ENCODE measurements at regions not wholly inside any gene's neighbourhood (a gene's known extent, or its start where the extent isn't known, plus 50 kb on each side); places are given as distances from the start of the nearest gene placed in this dataset.

GRCh38 chr7:20945451-20945850 lies 158.8 kb upstream of the SP8 start:
- no peak for DNase-seq (ENCODE audit: low read depth in 2 of 2)

- DNase-seq (ENCODE audit: low read depth in 2 of 2) = no peak
These were observed 166.2 kb upstream of the SP8 start for GRCh38 chr7:20952916-20953315.

GRCh38 chr7:20954711-20955619 lies 168.3 kb upstream of the SP8 start:
- DNase-seq (ENCODE audit: low read depth in 2 of 2) = no peak

GRCh38 chr7:20958572-20958971 lies 171.9 kb upstream of the SP8 start:
- DNase-seq (ENCODE audit: low read depth in 2 of 2) = no peak

- DNase-seq (ENCODE audit: low read depth in 2 of 2) = no peak
These were observed 172.6 kb upstream of the SP8 start for GRCh38 chr7:20959281-20959680.

GRCh38 chr7:20963556-20964280 lies 177.0 kb upstream of the SP8 start:
- no peak for DNase-seq (ENCODE audit: low read depth in 2 of 2)

GRCh38 chr7:20964281-20964918 lies 177.7 kb upstream of the SP8 start:
- no peak for DNase-seq (ENCODE audit: low read depth in 2 of 2)

- no peak for DNase-seq (ENCODE audit: low read depth in 2 of 2)
These were observed 184.5 kb upstream of the SP8 start for GRCh38 chr7:20971219-20971618.

- no peak for DNase-seq (ENCODE audit: low read depth in 2 of 2)
These were observed 193.5 kb upstream of the SP8 start for GRCh38 chr7:20980232-20980631.

- no peak for DNase-seq (ENCODE audit: low read depth in 2 of 2)
These were observed 194.1 kb upstream of the SP8 start for GRCh38 chr7:20980668-20981264.

GRCh38 chr7:20988340-20988739 lies 201.7 kb upstream of the SP8 start:
- no peak for DNase-seq (ENCODE audit: low read depth in 2 of 2)

GRCh38 chr7:20991544-20991943 lies 204.9 kb upstream of the SP8 start:
- no peak for DNase-seq (ENCODE audit: low read depth in 2 of 2)

GRCh38 chr7:20993693-20994092 lies 207.0 kb upstream of the SP8 start:
- DNase-seq (ENCODE audit: low read depth in 2 of 2) = no peak

- no peak for DNase-seq (ENCODE audit: low read depth in 2 of 2)
These were observed 211.6 kb upstream of the SP8 start for GRCh38 chr7:20998309-20998708.

GRCh38 chr7:21011153-21011552 lies 224.5 kb upstream of the SP8 start:
- no peak for DNase-seq (ENCODE audit: low read depth in 2 of 2)

GRCh38 chr7:21013765-21014539 lies 227.3 kb upstream of the SP8 start:
- no peak for DNase-seq (ENCODE audit: low read depth in 2 of 2)

- DNase-seq (ENCODE audit: low read depth in 2 of 2) = no peak
These were observed 234.0 kb upstream of the SP8 start for GRCh38 chr7:21020667-21021066.

GRCh38 chr7:21023841-21024484 lies 237.3 kb upstream of the SP8 start:
- no peak for DNase-seq (ENCODE audit: low read depth in 2 of 2)

GRCh38 chr7:21024485-21024867 lies 237.8 kb upstream of the SP8 start:
- no peak for DNase-seq (ENCODE audit: low read depth in 2 of 2)

GRCh38 chr7:21028186-21028585 lies 241.5 kb upstream of the SP8 start:
- DNase-seq (ENCODE audit: low read depth in 2 of 2) = no peak

- DNase-seq (ENCODE audit: low read depth in 2 of 2) = no peak
These were observed 241.9 kb upstream of the SP8 start for GRCh38 chr7:21028599-21028998.
